NCI-H146 treated with DMSO at 0.1 percent for 48 hours (cell line): ENCODE measurements at regions not wholly inside any gene's neighbourhood (a gene's known extent, or its start where the extent isn't known, plus 50 kb on each side); places are given as distances from the start of the nearest gene placed in this dataset.
A peak's percentile ranks its signal among the peaks of the same experiment; 100 is the strongest.
"Not testable (repeated sequence)": the region's sequence is repeated elsewhere in the genome, so short reads cannot be mapped to it uniquely, and the experiment has no call there.

Experiments
- DNase-seq: peaks from one replicate; lab custom pipeline; 2025; ENCODE audit not compliant: unreplicated experiment; lab: John Stamatoyannopoulos, UW

- no peak for DNase-seq
Measured at GRCh38 chr7:24392774-24393173, 108.8 kb downstream of the NPY start.

GRCh38 chr7:24395512-24395911 is 111.5 kb downstream of the NPY start:
- no peak for DNase-seq

GRCh38 chr7:24396387-24396786 is 112.4 kb downstream of the NPY start:
- not testable (repeated sequence) for DNase-seq

- DNase-seq: peak; percentile 39
Measured at GRCh38 chr7:24401628-24402593, 117.9 kb downstream of the NPY start.

- DNase-seq: no peak
Measured at GRCh38 chr7:24402655-24403054, 118.7 kb downstream of the NPY start.

GRCh38 chr7:24403557-24403956 is 119.6 kb downstream of the NPY start:
- no peak for DNase-seq

- no peak for DNase-seq
Measured at GRCh38 chr7:24404315-24404714, 120.3 kb downstream of the NPY start.

GRCh38 chr7:24405002-24405401 is 121.0 kb downstream of the NPY start:
- no peak for DNase-seq

GRCh38 chr7:24406053-24406788 is 122.2 kb downstream of the NPY start:
- DNase-seq: no peak

GRCh38 chr7:24406789-24407299 is 122.9 kb downstream of the NPY start:
- no peak for DNase-seq

- no peak for DNase-seq
Measured at GRCh38 chr7:24407965-24408364, 124.0 kb downstream of the NPY start.

- DNase-seq: no peak
Measured at GRCh38 chr7:24408798-24409430, 124.9 kb downstream of the NPY start.

- no peak for DNase-seq
Measured at GRCh38 chr7:24409431-24410024, 125.5 kb downstream of the NPY start.

GRCh38 chr7:24411226-24411625 is 127.2 kb downstream of the NPY start:
- DNase-seq: no peak

GRCh38 chr7:24417526-24418120 is 133.6 kb downstream of the NPY start:
- no peak for DNase-seq

- no peak for DNase-seq
Measured at GRCh38 chr7:24419077-24419476, 135.1 kb downstream of the NPY start.

GRCh38 chr7:24419511-24419910 is 135.5 kb downstream of the NPY start:
- DNase-seq: no peak

GRCh38 chr7:24422441-24423010 is 138.5 kb downstream of the NPY start:
- DNase-seq: peak; percentile 12

- no peak for DNase-seq
Measured at GRCh38 chr7:24425664-24426063, 141.7 kb downstream of the NPY start.

GRCh38 chr7:24427048-24427447 is 143.1 kb downstream of the NPY start:
- DNase-seq: no peak
